PC-3 (cell line): ENCODE measurements at regions not wholly inside any gene's neighbourhood (a gene's known extent, or its start where the extent isn't known, plus 50 kb on each side); places are given as distances from the start of the nearest gene placed in this dataset.

Source experiments
- ATAC-seq: fragments of 200-7000 bp; cut with Tn5 transposase; 2 replicates; pipeline ENCODE4 v1.9.1; 2020; ENCODE audit warnings: mild to moderate bottlenecking, moderate library complexity
- BruUV-seq: library from RNA; stranded (reverse); fragments of 400-500 nt; replicated peaks from 2 replicates; lab custom pipeline; 2021; lab: Mats Ljungman, UMichigan
- CTCF ChIA-PET: fragments of 300-600 bp; sonication (Branson Sonifier 250); formaldehyde crosslinking; loops from one replicate; lab custom pipeline; 2022; ENCODE audit warnings: antibody characterized with exemption; lab: Charles Lee
- POLR2A ChIA-PET: fragments of 300-600 bp; sonication (Branson Sonifier 250); formaldehyde crosslinking; loops from one replicate; lab custom pipeline; 2022; ENCODE audit warnings: antibody characterized with exemption; ENCODE audit not compliant: unreplicated experiment; lab: Charles Lee
- DNase-seq: peaks from one replicate; pipeline ENCODE4 v3.0.0-alpha.2; 2015
- H2AFZ ChIP-seq: fragments of 300-600 bp; sonication (generic); 2 replicates; pipeline ENCODE4 v1.6.0; 2016; ENCODE audit warnings: antibody characterized with exemption, low read length
- H3F3A ChIP-seq: fragments of 300-600 bp; sonication (generic); one replicate; pipeline ENCODE4 v1.6.0; 2017; ENCODE audit warnings: antibody characterized with exemption, low read length, control low read depth, mild to moderate bottlenecking; ENCODE audit not compliant: unreplicated experiment
- H3K27ac ChIP-seq: fragments of 300-600 bp; sonication (generic); 2 replicates; pipeline ENCODE4 v1.5.1; 2016; ENCODE audit warnings: mild to moderate bottlenecking, low read length
- H3K27me3 ChIP-seq: fragments of 300-600 bp; sonication (generic); 2 replicates; pipeline ENCODE4 v1.6.1; 2016; ENCODE audit warnings: low read length, mixed read lengths
- H3K36me3 ChIP-seq: fragments of 300-600 bp; sonication (generic); 2 replicates; pipeline ENCODE4 v1.6.1; 2016; ENCODE audit warnings: low read depth, mixed run types, low read length, mixed read lengths
- H3K4me1 ChIP-seq: fragments of 300-600 bp; sonication (generic); 2 replicates; pipeline ENCODE4 v1.5.1; 2016; ENCODE audit warnings: low read length; ENCODE audit not compliant: insufficient read depth
- H3K4me2 ChIP-seq: fragments of 300-600 bp; sonication (generic); 2 replicates; pipeline ENCODE4 v1.6.0; 2016; ENCODE audit warnings: low read length
- H3K4me3 ChIP-seq: fragments of 300-600 bp; sonication (generic); 2 replicates; pipeline ENCODE4 v1.5.1; 2016; ENCODE audit warnings: mild to moderate bottlenecking, low read length, mixed read lengths
- H3K79me2 ChIP-seq: fragments of 300-600 bp; sonication (generic); 2 replicates; pipeline ENCODE4 v1.6.1; 2017; ENCODE audit warnings: low read length, mixed read lengths
- H3K9ac ChIP-seq: fragments of 300-600 bp; sonication (generic); 2 replicates; pipeline ENCODE4 v1.6.0; 2016; ENCODE audit warnings: mild to moderate bottlenecking, low read length
- H3K9me2 ChIP-seq: fragments of 300-600 bp; sonication (generic); replicated peaks from 2 replicates; pipeline ENCODE4 v1.6.1; 2016; ENCODE audit warnings: mixed run types, low read length, mixed read lengths
- H3K9me3 ChIP-seq: fragments of 300-600 bp; sonication (generic); 2 replicates; pipeline ENCODE4 v1.6.1; 2016; ENCODE audit warnings: low read length, mixed read lengths
- H4K20me1 ChIP-seq: fragments of 300-600 bp; sonication (generic); 2 replicates; pipeline ENCODE4 v1.6.1; 2016; ENCODE audit warnings: low read length, mixed read lengths
- EZH2 ChIP-seq: fragments of 300-600 bp; sonication (generic); IDR thresholded peaks from one replicate; pipeline ENCODE4 v1.6.1; 2017; ENCODE audit warnings: antibody characterized with exemption, mild to moderate bottlenecking, low read length; ENCODE audit not compliant: unreplicated experiment
- EZH2phosphoT487 ChIP-seq: fragments of 300-600 bp; sonication (generic); IDR thresholded peaks from 2 replicates; pipeline ENCODE4 v1.6.1; 2018; ENCODE audit warnings: mild to moderate bottlenecking, antibody characterized with exemption, low read length, borderline replicate concordance
- intact Hi-C: fragments of 100-400 bp; cut with micrococcal nuclease; formaldehyde crosslinking; loops from 2 replicates; pipeline ENCODE4 v1.9.0; 2023
- TF ChIP-seq, protein P1 (sequence below): fragments of 300-600 bp; sonication (generic); conservative IDR thresholded peaks from 2 replicates; pipeline ENCODE4 v1.5.1; 2017; ENCODE audit warnings: antibody characterized with exemption, low read depth, mild to moderate bottlenecking, low read length

DNA sequence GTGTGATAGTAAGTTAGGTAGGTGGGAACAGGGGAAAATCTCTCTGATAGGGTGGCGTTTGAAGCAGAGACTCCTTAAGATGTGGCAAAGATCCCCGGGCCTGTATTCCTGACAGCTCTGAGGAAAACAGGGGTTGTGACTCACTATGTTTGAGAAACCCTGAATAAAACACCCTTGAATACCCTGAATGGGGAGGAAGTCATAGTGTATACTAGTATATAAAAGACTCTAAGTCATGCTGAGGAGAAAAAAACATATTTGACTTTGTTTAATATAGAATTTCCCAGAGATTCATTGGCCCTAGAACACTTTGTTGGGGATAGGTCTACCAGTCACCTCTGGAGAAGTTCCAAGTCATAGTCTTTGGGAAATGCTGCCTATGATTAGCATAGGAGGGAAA is 590.9 kb downstream of the IRS1 start:
- ATAC-seq (peak; percentile 98), DNase-seq (peak; percentile 73)
- Histone ChIP-seq H3F3A (no peaks in the 10 kb centered on the region), H4K20me1 (no peaks in the 10 kb centered on the region), H3K27ac (peak overlapping the region; percentile 65), H3K9me2 (no peaks in the 10 kb centered on the region), H3K4me1 (peaks cover 45% of the 10 kb centered on the region), H3K4me2 (0 out of 2 replicates have a peak overlapping the region, but pooled peaks have one; percentile 0), H2AFZ (peak overlapping the region; percentile 47), H3K9ac (no peak overlapping the region), H3K36me3 (no peaks in the 10 kb centered on the region), H3K27me3 (no peaks in the 10 kb centered on the region), H3K79me2 (no peaks in the 10 kb centered on the region), H3K9me3 (no peaks in the 10 kb centered on the region), H3K4me3 (no peak overlapping the region)
- TF ChIP-seq EZH2 = no peak
- TF ChIP-seq, protein P1, sequence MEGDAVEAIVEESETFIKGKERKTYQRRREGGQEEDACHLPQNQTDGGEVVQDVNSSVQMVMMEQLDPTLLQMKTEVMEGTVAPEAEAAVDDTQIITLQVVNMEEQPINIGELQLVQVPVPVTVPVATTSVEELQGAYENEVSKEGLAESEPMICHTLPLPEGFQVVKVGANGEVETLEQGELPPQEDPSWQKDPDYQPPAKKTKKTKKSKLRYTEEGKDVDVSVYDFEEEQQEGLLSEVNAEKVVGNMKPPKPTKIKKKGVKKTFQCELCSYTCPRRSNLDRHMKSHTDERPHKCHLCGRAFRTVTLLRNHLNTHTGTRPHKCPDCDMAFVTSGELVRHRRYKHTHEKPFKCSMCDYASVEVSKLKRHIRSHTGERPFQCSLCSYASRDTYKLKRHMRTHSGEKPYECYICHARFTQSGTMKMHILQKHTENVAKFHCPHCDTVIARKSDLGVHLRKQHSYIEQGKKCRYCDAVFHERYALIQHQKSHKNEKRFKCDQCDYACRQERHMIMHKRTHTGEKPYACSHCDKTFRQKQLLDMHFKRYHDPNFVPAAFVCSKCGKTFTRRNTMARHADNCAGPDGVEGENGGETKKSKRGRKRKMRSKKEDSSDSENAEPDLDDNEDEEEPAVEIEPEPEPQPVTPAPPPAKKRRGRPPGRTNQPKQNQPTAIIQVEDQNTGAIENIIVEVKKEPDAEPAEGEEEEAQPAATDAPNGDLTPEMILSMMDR = no peak
- no peak for TF ChIP-seq EZH2phosphoT487
- ChIA-PET POLR2A (no interaction called here), CTCF (no interaction called here)
- intact Hi-C loops = loop anchor here (2.0 kb wide), 1 partner anchor 24 kb away; no protein-coding TSS in a partner anchor
- BruUV-seq = no TSS peak

DNA sequence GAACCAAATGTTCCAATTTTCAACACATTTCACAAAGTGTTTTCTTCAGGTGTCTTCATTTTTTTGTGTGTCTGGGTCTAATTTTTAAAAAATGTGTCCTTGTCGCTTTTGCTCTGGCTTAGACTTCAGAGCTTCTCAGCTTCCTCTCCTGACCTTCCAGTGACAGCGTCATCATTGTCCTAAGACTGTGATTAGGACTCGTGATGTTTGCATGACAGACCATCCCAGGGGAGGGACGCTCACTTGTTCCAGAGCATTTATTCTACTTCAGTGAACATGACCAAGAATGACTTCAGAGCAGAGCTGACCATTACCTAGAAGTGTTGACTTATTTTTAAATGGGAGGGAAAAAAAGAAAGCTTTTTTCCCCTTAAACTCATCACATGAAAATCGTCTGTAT is 591.9 kb downstream of the IRS1 start:
- POLR2A ChIA-PET = interaction anchor here (0.6 kb wide), 1 partner anchor 267 kb away, joined by 5 read pairs; no protein-coding TSS in a partner anchor
- Histone ChIP-seq H3K27me3 (no peaks in the 10 kb centered on the region), H3K4me1 (peaks cover 40% of the 10 kb centered on the region), H4K20me1 (no peaks in the 10 kb centered on the region), H3K4me3 (no peak overlapping the region), H3K9me2 (no peaks in the 10 kb centered on the region), H2AFZ (no peak overlapping the region), H3K4me2 (no peak overlapping the region), H3K9ac (no peak overlapping the region), H3K79me2 (no peaks in the 10 kb centered on the region), H3F3A (no peaks in the 10 kb centered on the region), H3K36me3 (no peaks in the 10 kb centered on the region), H3K27ac (no peak overlapping the region), H3K9me3 (no peaks in the 10 kb centered on the region)
- DNase-seq (no peak), ATAC-seq (no peak)
- TF ChIP-seq, protein P1 = no peak
- TF ChIP-seq EZH2 (no peak), EZH2phosphoT487 (no peak)
- CTCF ChIA-PET = no interaction called here
- no TSS peak for BruUV-seq
- intact Hi-C loops = loop anchor here (2.0 kb wide), 1 partner anchor 23 kb away; no protein-coding TSS in a partner anchor

DNA sequence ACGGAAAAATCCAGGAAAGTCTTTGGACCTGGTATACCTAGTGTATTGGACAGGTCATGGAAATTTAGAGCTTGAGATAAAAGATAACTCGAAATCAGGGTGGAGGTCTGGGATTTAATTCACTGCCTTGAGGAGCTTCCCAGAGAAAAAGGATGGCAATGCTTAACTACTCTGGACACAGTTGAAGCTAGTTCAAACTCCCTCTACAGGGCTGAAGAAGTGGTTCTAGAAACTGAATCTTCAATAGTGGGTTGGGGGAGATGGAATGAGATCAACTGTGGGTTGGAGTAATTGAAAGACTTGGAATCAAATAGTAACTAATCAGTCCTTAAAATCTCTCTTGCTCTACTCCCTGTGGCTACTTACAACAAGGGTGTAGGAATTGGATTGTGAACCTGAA is 600.1 kb downstream of the IRS1 start:
- H3K36me3 ChIP-seq = no peaks in the 10 kb centered on the region
- POLR2A ChIA-PET = no interaction called here

More for the DNA sequence above, 600.1 kb downstream of the IRS1 start:
- Histone ChIP-seq H3K9me2 (no peaks in the 10 kb centered on the region), H3K27me3 (no peaks in the 10 kb centered on the region), H3K79me2 (no peaks in the 10 kb centered on the region), H3K4me2 (no peak overlapping the region), H4K20me1 (no peaks in the 10 kb centered on the region), H3K9ac (no peak overlapping the region), H3K4me3 (no peak overlapping the region), H3K9me3 (no peaks in the 10 kb centered on the region), H3F3A (no peaks in the 10 kb centered on the region), H3K27ac (no peak overlapping the region), H2AFZ (no peak overlapping the region), H3K4me1 (no peaks in the 10 kb centered on the region)
- no peak for TF ChIP-seq EZH2
- TF ChIP-seq, protein P1 = no peak
- TF ChIP-seq EZH2phosphoT487 = no peak
- no TSS peak for BruUV-seq
- intact Hi-C loops = no loop called here
- CTCF ChIA-PET = no interaction called here
- no peak for ATAC-seq
- DNase-seq = no peak
